ENCODE measurements at regions not wholly inside any gene's neighbourhood (a gene's known extent, or its start where the extent isn't known, plus 50 kb on each side); places are given as distances from the start of the nearest gene placed in this dataset.

GRCh38 chr18:68564961-68565360, 149.9 kb downstream of the TMX3 start:
- H3K9ac ChIP-seq (ENCODE audit: low read length): no peak overlapping the region
- no peak overlapping the region for H3K27ac ChIP-seq (ENCODE audit: low read depth, low read length)
- no peak overlapping the region for H3K4me3 ChIP-seq (ENCODE audit: low read depth in 1 of 2, low read length in 2 of 2)
- H3K9me3 ChIP-seq (ENCODE audit: low read length): no peaks in the 10 kb centered on the region
- no peaks in the 10 kb centered on the region for H3K27me3 ChIP-seq (ENCODE audit: control insufficient read depth in 1 of 2, insufficient read depth in 2 of 2, low read length in 2 of 2)
- H3K4me1 ChIP-seq (ENCODE audit: insufficient read depth, low read length): no peaks in the 10 kb centered on the region
- no peaks in the 10 kb centered on the region for H3K36me3 ChIP-seq (ENCODE audit: insufficient read depth, low read length)

GRCh38 chr18:68564351-68564750, 150.6 kb downstream of the TMX3 start:
- Histone ChIP-seq H3K27ac (ENCODE audit: low read depth, low read length) (no peak overlapping the region), H3K36me3 (ENCODE audit: insufficient read depth, low read length) (no peaks in the 10 kb centered on the region), H3K9me3 (ENCODE audit: low read length) (no peaks in the 10 kb centered on the region), H3K27me3 (ENCODE audit: control insufficient read depth in 1 of 2, insufficient read depth in 2 of 2, low read length in 2 of 2) (no peaks in the 10 kb centered on the region), H3K4me1 (ENCODE audit: insufficient read depth, low read length) (no peaks in the 10 kb centered on the region), H3K4me3 (ENCODE audit: low read depth in 1 of 2, low read length in 2 of 2) (no peak overlapping the region), H3K9ac (ENCODE audit: low read length) (no peak overlapping the region)

- H3K27me3 ChIP-seq (ENCODE audit: control insufficient read depth in 1 of 2, insufficient read depth in 2 of 2, low read length in 2 of 2): no peaks in the 10 kb centered on the region
- no peaks in the 10 kb centered on the region for H3K36me3 ChIP-seq (ENCODE audit: insufficient read depth, low read length)
- no peaks in the 10 kb centered on the region for H3K4me1 ChIP-seq (ENCODE audit: insufficient read depth, low read length)
- H3K4me3 ChIP-seq (ENCODE audit: low read depth in 1 of 2, low read length in 2 of 2): no peak overlapping the region
- H3K27ac ChIP-seq (ENCODE audit: low read depth, low read length): no peak overlapping the region
- H3K9me3 ChIP-seq (ENCODE audit: low read length): no peaks in the 10 kb centered on the region
- H3K9ac ChIP-seq (ENCODE audit: low read length): no peak overlapping the region
These were observed 154.8 kb downstream of the TMX3 start for GRCh38 chr18:68560128-68560527.

GRCh38 chr18:68557183-68557582, 157.7 kb downstream of the TMX3 start:
- Histone ChIP-seq H3K4me1 (ENCODE audit: insufficient read depth, low read length) (no peaks in the 10 kb centered on the region), H3K9me3 (ENCODE audit: low read length) (no peaks in the 10 kb centered on the region), H3K27ac (ENCODE audit: low read depth, low read length) (no peak overlapping the region), H3K27me3 (ENCODE audit: control insufficient read depth in 1 of 2, insufficient read depth in 2 of 2, low read length in 2 of 2) (no peaks in the 10 kb centered on the region), H3K9ac (ENCODE audit: low read length) (no peak overlapping the region), H3K4me3 (ENCODE audit: low read depth in 1 of 2, low read length in 2 of 2) (no peak overlapping the region), H3K36me3 (ENCODE audit: insufficient read depth, low read length) (no peaks in the 10 kb centered on the region)

- no peak overlapping the region for H3K4me3 ChIP-seq (ENCODE audit: low read depth in 1 of 2, low read length in 2 of 2)
- H3K4me1 ChIP-seq (ENCODE audit: insufficient read depth, low read length): no peaks in the 10 kb centered on the region
- H3K36me3 ChIP-seq (ENCODE audit: insufficient read depth, low read length): no peaks in the 10 kb centered on the region
- H3K27ac ChIP-seq (ENCODE audit: low read depth, low read length): no peak overlapping the region
- H3K9me3 ChIP-seq (ENCODE audit: low read length): no peaks in the 10 kb centered on the region
- no peak overlapping the region for H3K9ac ChIP-seq (ENCODE audit: low read length)
- H3K27me3 ChIP-seq (ENCODE audit: control insufficient read depth in 1 of 2, insufficient read depth in 2 of 2, low read length in 2 of 2): no peaks in the 10 kb centered on the region
These were observed 159.0 kb downstream of the TMX3 start for GRCh38 chr18:68555879-68556301.

GRCh38 chr18:68548904-68549870, 165.7 kb downstream of the TMX3 start:
- no peak overlapping the region for H3K27ac ChIP-seq (ENCODE audit: low read depth, low read length)
- H3K27me3 ChIP-seq (ENCODE audit: control insufficient read depth in 1 of 2, insufficient read depth in 2 of 2, low read length in 2 of 2): no peaks in the 10 kb centered on the region
- no peaks in the 10 kb centered on the region for H3K36me3 ChIP-seq (ENCODE audit: insufficient read depth, low read length)
- no peaks in the 10 kb centered on the region for H3K4me1 ChIP-seq (ENCODE audit: insufficient read depth, low read length)
- no peak overlapping the region for H3K4me3 ChIP-seq (ENCODE audit: low read depth in 1 of 2, low read length in 2 of 2)
- H3K9me3 ChIP-seq (ENCODE audit: low read length): no peaks in the 10 kb centered on the region
- no peak overlapping the region for H3K9ac ChIP-seq (ENCODE audit: low read length)

GRCh38 chr18:68543344-68543743, 171.6 kb downstream of the TMX3 start:
- H3K27ac ChIP-seq (ENCODE audit: low read depth, low read length): no peak overlapping the region
- H3K9ac ChIP-seq (ENCODE audit: low read length): no peak overlapping the region
- H3K4me3 ChIP-seq (ENCODE audit: low read depth in 1 of 2, low read length in 2 of 2): no peak overlapping the region
- H3K9me3 ChIP-seq (ENCODE audit: low read length): no peaks in the 10 kb centered on the region
- no peaks in the 10 kb centered on the region for H3K27me3 ChIP-seq (ENCODE audit: control insufficient read depth in 1 of 2, insufficient read depth in 2 of 2, low read length in 2 of 2)
- H3K4me1 ChIP-seq (ENCODE audit: insufficient read depth, low read length): no peaks in the 10 kb centered on the region
- H3K36me3 ChIP-seq (ENCODE audit: insufficient read depth, low read length): no peaks in the 10 kb centered on the region

GRCh38 chr18:68542846-68543245, 172.1 kb downstream of the TMX3 start:
- H3K27me3 ChIP-seq (ENCODE audit: control insufficient read depth in 1 of 2, insufficient read depth in 2 of 2, low read length in 2 of 2): no peaks in the 10 kb centered on the region

GRCh38 chr18:68533641-68534040, 181.3 kb downstream of the TMX3 start:
- Histone ChIP-seq H3K4me3 (ENCODE audit: low read depth in 1 of 2, low read length in 2 of 2) (no peak overlapping the region), H3K4me1 (ENCODE audit: insufficient read depth, low read length) (peaks cover 3% of the 10 kb centered on the region), H3K9me3 (ENCODE audit: low read length) (no peaks in the 10 kb centered on the region), H3K9ac (ENCODE audit: low read length) (no peak overlapping the region), H3K36me3 (ENCODE audit: insufficient read depth, low read length) (no peaks in the 10 kb centered on the region), H3K27ac (ENCODE audit: low read depth, low read length) (no peak overlapping the region), H3K27me3 (ENCODE audit: control insufficient read depth in 1 of 2, insufficient read depth in 2 of 2, low read length in 2 of 2) (no peaks in the 10 kb centered on the region)

More at GRCh38 chr18:68542846-68543245, 172.1 kb downstream of the TMX3 start:
- Histone ChIP-seq H3K4me1 (ENCODE audit: insufficient read depth, low read length) (no peaks in the 10 kb centered on the region), H3K9me3 (ENCODE audit: low read length) (no peaks in the 10 kb centered on the region), H3K36me3 (ENCODE audit: insufficient read depth, low read length) (no peaks in the 10 kb centered on the region), H3K9ac (ENCODE audit: low read length) (no peak overlapping the region), H3K27ac (ENCODE audit: low read depth, low read length) (no peak overlapping the region), H3K4me3 (ENCODE audit: low read depth in 1 of 2, low read length in 2 of 2) (no peak overlapping the region)

- Histone ChIP-seq H3K4me1 (ENCODE audit: insufficient read depth, low read length) (peaks cover 3% of the 10 kb centered on the region), H3K9ac (ENCODE audit: low read length) (no peak overlapping the region), H3K9me3 (ENCODE audit: low read length) (no peaks in the 10 kb centered on the region), H3K4me3 (ENCODE audit: low read depth in 1 of 2, low read length in 2 of 2) (no peak overlapping the region), H3K36me3 (ENCODE audit: insufficient read depth, low read length) (no peaks in the 10 kb centered on the region), H3K27me3 (ENCODE audit: control insufficient read depth in 1 of 2, insufficient read depth in 2 of 2, low read length in 2 of 2) (no peaks in the 10 kb centered on the region), H3K27ac (ENCODE audit: low read depth, low read length) (no peak overlapping the region)
These were observed 182.5 kb downstream of the TMX3 start for GRCh38 chr18:68532328-68532885.

- Histone ChIP-seq H3K4me1 (ENCODE audit: insufficient read depth, low read length) (no peaks in the 10 kb centered on the region), H3K4me3 (ENCODE audit: low read depth in 1 of 2, low read length in 2 of 2) (no peak overlapping the region), H3K36me3 (ENCODE audit: insufficient read depth, low read length) (no peaks in the 10 kb centered on the region), H3K27me3 (ENCODE audit: control insufficient read depth in 1 of 2, insufficient read depth in 2 of 2, low read length in 2 of 2) (no peaks in the 10 kb centered on the region), H3K27ac (ENCODE audit: low read depth, low read length) (no peak overlapping the region), H3K9me3 (ENCODE audit: low read length) (no peaks in the 10 kb centered on the region), H3K9ac (ENCODE audit: low read length) (no peak overlapping the region)
These were observed 189.8 kb downstream of the TMX3 start for GRCh38 chr18:68525091-68525490.

Data from muscle layer of colon (tissue), 2 donors.